ENCODE measurements at regions not wholly inside any gene's neighbourhood (a gene's known extent, or its start where the extent isn't known, plus 50 kb on each side); places are given as distances from the start of the nearest gene placed in this dataset.

- TF ChIP-seq CTCF (IDR thresholded peaks at IDR 0.05 in 2 of 3, conservative IDR thresholded peaks at IDR 0.05 in 1 of 3; ENCODE audit: borderline replicate concordance in 1 of 3, insufficient read depth in 1 of 3, low read depth in 2 of 3, low read length in 2 of 3) (no peak), POLR2A (IDR thresholded peaks at IDR 0.05; ENCODE audit: borderline replicate concordance, extremely low read depth, insufficient read depth, insufficient read length) (no peak), ZNF274 (IDR thresholded peaks at IDR 0.05; ENCODE audit: low read depth, low read length) (no peak)
These were observed 166.4 kb upstream of the IRAK1BP1 start for GRCh38 chr6:78700991-78701390.
